ENCODE measurements at regions not wholly inside any gene's neighbourhood (a gene's known extent, or its start where the extent isn't known, plus 50 kb on each side); places are given as distances from the start of the nearest gene placed in this dataset.

DNA sequence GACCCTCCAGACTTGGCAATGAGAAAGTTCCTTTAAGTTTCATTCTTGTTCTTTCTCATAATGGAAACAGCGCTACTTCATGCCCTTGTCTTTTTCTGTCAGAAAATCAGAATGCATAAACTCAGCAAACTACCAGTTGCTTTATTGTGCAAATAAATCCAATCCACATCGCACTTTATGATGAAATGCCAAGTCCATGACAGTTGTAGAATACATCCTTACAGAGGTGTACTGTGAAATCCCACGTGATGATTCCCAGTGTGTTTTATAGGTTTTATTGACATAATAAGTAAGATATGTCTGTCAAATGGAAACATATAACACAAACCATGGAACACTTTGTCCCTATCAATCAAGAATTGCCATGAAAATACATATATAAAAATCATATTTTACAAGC, 295.0 kb downstream of the PCDH7 start:
- ChIA-PET CTCF (no interaction called here), POLR2A (no interaction called here)
- TF ChIP-seq BHLHE40 (IDR thresholded peaks at IDR 0.05; ENCODE audit: low read depth, low read length) (no peak), ZNF302 (CRISPR knock-in tag; IDR thresholded peaks at IDR 0.05) (no peak), EHMT2 (IDR thresholded peaks at IDR 0.05; ENCODE audit: low read depth) (no peak), NFE2L2 (conservative IDR thresholded peaks at IDR 0.05; ENCODE audit: low read length) (no peak), RFX5 (IDR thresholded peaks at IDR 0.05) (no peak), SREBF2 (IDR thresholded peaks at IDR 0.05) (no peak), NR3C1 (IDR thresholded peaks at IDR 0.05) (no peak), CEBPB (IDR thresholded peaks at IDR 0.05) (no peak), EP300 (IDR thresholded peaks at IDR 0.05) (no peak), SMC3 (IDR thresholded peaks at IDR 0.05) (no peak), JUN (IDR thresholded peaks at IDR 0.05) (no peak), CHD4 (IDR thresholded peaks at IDR 0.05; ENCODE audit: borderline replicate concordance) (no peak), FOSL2 (IDR thresholded peaks at IDR 0.05) (no peak), FOSL2 (CRISPR knock-in tag; IDR thresholded peaks at IDR 0.05) (no peak)
- TF ChIP-seq, protein P1, sequence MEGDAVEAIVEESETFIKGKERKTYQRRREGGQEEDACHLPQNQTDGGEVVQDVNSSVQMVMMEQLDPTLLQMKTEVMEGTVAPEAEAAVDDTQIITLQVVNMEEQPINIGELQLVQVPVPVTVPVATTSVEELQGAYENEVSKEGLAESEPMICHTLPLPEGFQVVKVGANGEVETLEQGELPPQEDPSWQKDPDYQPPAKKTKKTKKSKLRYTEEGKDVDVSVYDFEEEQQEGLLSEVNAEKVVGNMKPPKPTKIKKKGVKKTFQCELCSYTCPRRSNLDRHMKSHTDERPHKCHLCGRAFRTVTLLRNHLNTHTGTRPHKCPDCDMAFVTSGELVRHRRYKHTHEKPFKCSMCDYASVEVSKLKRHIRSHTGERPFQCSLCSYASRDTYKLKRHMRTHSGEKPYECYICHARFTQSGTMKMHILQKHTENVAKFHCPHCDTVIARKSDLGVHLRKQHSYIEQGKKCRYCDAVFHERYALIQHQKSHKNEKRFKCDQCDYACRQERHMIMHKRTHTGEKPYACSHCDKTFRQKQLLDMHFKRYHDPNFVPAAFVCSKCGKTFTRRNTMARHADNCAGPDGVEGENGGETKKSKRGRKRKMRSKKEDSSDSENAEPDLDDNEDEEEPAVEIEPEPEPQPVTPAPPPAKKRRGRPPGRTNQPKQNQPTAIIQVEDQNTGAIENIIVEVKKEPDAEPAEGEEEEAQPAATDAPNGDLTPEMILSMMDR (IDR thresholded peaks at IDR 0.05) = no peak
- TF ChIP-seq, protein P2, sequence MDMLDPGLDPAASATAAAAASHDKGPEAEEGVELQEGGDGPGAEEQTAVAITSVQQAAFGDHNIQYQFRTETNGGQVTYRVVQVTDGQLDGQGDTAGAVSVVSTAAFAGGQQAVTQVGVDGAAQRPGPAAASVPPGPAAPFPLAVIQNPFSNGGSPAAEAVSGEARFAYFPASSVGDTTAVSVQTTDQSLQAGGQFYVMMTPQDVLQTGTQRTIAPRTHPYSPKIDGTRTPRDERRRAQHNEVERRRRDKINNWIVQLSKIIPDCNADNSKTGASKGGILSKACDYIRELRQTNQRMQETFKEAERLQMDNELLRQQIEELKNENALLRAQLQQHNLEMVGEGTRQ (IDR thresholded peaks at IDR 0.05) = no peak
- FAIRE-seq = no peak
- no peak for ATAC-seq
- no peak for DNase-seq (ENCODE audit: low read depth in 1 of 2, low spot score in 1 of 2)
- Histone ChIP-seq H3K4me2 (no peak overlapping the region), H3K4me1 (no peaks in the 10 kb centered on the region), H3K27ac (no peak overlapping the region), H3K9me3 (no peaks in the 10 kb centered on the region), H3K4me3 (no peak overlapping the region)
- WGBS (ENCODE audit: missing lambda C conversion rate) = 36% methylated on average over 3 of the region's 3 CpGs

DNA sequence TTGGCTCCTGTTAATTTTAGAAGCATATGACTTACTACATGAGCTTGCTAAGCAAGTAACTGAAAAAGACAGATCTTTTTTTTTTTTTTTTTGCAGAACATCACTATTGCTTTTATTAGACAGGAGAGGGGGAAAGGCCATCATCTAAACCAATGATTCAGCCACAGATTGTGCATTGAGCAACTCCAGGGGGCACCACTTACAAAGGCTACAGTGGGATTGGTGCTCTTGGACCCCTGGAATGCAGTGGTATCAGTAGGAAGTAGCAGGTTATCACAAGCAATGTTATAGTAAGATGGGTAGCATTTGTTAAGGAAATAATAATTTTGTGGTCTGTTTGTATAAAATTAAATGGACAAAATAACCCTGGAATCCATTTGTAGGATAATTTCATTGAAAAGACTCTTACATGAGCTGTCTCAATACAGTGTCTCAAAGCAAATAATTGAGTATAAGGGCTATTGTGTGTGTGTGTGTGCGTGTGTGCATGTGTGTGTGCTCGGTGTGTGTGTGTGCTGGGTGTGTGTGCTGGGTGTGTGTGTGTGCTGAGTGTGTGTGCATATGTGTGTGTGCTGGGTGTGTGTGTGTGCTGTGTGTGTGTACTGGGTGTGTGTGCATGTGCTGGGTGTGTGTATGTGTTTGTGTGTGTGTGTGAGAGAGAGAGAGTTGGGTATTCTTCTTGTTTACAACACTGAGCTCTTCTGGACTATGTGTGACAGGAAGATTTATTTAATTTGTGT, 296.3 kb downstream of the PCDH7 start:
- no peak for DNase-seq (ENCODE audit: low read depth in 1 of 2, low spot score in 1 of 2)
- no peak overlapping the region for H3K4me2 ChIP-seq
- no peak for ATAC-seq
- H3K4me1 ChIP-seq = no peaks in the 10 kb centered on the region
- CTCF ChIA-PET = no interaction called here
- TF ChIP-seq ZSCAN20 (CRISPR knock-in tag; IDR thresholded peaks at IDR 0.05) (no peak), PHF8 (IDR thresholded peaks at IDR 0.05; ENCODE audit: borderline replicate concordance, low read depth) (no peak), RNF2 (IDR thresholded peaks at IDR 0.05; ENCODE audit: borderline replicate concordance, low read depth) (no peak), KDM5A (IDR thresholded peaks at IDR 0.05) (no peak), SMC3 (IDR thresholded peaks at IDR 0.05) (no peak)
- TF ChIP-seq, protein P3, sequence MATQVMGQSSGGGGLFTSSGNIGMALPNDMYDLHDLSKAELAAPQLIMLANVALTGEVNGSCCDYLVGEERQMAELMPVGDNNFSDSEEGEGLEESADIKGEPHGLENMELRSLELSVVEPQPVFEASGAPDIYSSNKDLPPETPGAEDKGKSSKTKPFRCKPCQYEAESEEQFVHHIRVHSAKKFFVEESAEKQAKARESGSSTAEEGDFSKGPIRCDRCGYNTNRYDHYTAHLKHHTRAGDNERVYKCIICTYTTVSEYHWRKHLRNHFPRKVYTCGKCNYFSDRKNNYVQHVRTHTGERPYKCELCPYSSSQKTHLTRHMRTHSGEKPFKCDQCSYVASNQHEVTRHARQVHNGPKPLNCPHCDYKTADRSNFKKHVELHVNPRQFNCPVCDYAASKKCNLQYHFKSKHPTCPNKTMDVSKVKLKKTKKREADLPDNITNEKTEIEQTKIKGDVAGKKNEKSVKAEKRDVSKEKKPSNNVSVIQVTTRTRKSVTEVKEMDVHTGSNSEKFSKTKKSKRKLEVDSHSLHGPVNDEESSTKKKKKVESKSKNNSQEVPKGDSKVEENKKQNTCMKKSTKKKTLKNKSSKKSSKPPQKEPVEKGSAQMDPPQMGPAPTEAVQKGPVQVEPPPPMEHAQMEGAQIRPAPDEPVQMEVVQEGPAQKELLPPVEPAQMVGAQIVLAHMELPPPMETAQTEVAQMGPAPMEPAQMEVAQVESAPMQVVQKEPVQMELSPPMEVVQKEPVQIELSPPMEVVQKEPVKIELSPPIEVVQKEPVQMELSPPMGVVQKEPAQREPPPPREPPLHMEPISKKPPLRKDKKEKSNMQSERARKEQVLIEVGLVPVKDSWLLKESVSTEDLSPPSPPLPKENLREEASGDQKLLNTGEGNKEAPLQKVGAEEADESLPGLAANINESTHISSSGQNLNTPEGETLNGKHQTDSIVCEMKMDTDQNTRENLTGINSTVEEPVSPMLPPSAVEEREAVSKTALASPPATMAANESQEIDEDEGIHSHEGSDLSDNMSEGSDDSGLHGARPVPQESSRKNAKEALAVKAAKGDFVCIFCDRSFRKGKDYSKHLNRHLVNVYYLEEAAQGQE (IDR thresholded peaks at IDR 0.05) = no peak
- POLR2A ChIA-PET = no interaction called here
- WGBS (ENCODE audit: missing lambda C conversion rate) = 19% methylated on average over 2 of the region's 2 CpGs
- no peaks in the 10 kb centered on the region for H3K9me3 ChIP-seq
- no peak overlapping the region for H3K27ac ChIP-seq
- FAIRE-seq = no peak
- no peak overlapping the region for H3K4me3 ChIP-seq
